HEK293T (cell line): ENCODE measurements at regions not wholly inside any gene's neighbourhood (a gene's known extent, or its start where the extent isn't known, plus 50 kb on each side); places are given as distances from the start of the nearest gene placed in this dataset.

Experiments
- CTCF ChIA-PET: fragments of 350-600 bp; formaldehyde crosslinking; extraction: SDS; loops from one replicate; lab custom pipeline; 2021; ENCODE audit warnings: antibody characterized with exemption, inconsistent platforms; lab: Yijun Ruan, JAX
- POLR2A ChIA-PET: fragments of 350-600 bp; formaldehyde crosslinking; extraction: SDS; loops from one replicate; lab custom pipeline; 2020; ENCODE audit warnings: antibody characterized with exemption, inconsistent platforms; lab: Yijun Ruan, JAX
- DNase-seq: peaks from one replicate; pipeline ENCODE4 v3.0.0; 2012; ENCODE audit warnings: mixed read lengths; ENCODE audit errors: extremely low spot score
- ARNT ChIP-seq: fragments of 450-650 bp; IDR thresholded peaks from 2 replicates; pipeline ENCODE4 v1.6.1; 2017; ENCODE audit warnings: mild to moderate bottlenecking
- BHLHE40 ChIP-seq: fragments of 450-650 bp; IDR thresholded peaks from 2 replicates; pipeline ENCODE4 v1.6.1; 2016; ENCODE audit warnings: mild to moderate bottlenecking, moderate library complexity, borderline replicate concordance
- CTBP1 ChIP-seq: fragments of 450-650 bp; IDR thresholded peaks from 2 replicates; pipeline ENCODE4 v1.6.1; 2016; ENCODE audit warnings: borderline replicate concordance
- ELF4 ChIP-seq: fragments of 450-650 bp; IDR thresholded peaks from 2 replicates; pipeline ENCODE4 v1.6.1; 2017; ENCODE audit warnings: antibody characterized with exemption
- FOXA1 ChIP-seq: fragments of 450-650 bp; IDR thresholded peaks from 2 replicates; pipeline ENCODE4 v1.6.1; 2016; ENCODE audit warnings: mild to moderate bottlenecking
- FOXK2 ChIP-seq: fragments of 450-650 bp; IDR thresholded peaks from 2 replicates; pipeline ENCODE4 v1.6.1; 2016; ENCODE audit warnings: mild to moderate bottlenecking
- FOXM1 ChIP-seq: fragments of 450-650 bp; IDR thresholded peaks from 2 replicates; pipeline ENCODE4 v1.6.1; 2017; ENCODE audit warnings: mild to moderate bottlenecking, borderline replicate concordance
- HDGF ChIP-seq: fragments of 450-650 bp; IDR thresholded peaks from 2 replicates; pipeline ENCODE4 v1.6.1; 2017; ENCODE audit warnings: antibody characterized with exemption, borderline replicate concordance
- L3MBTL2 ChIP-seq: fragments of 450-650 bp; conservative IDR thresholded peaks from 2 replicates; pipeline ENCODE4 v1.6.1; 2016; ENCODE audit warnings: mild to moderate bottlenecking
- LEF1 ChIP-seq: fragments of 450-650 bp; IDR thresholded peaks from 2 replicates; pipeline ENCODE4 v1.6.1; 2017; ENCODE audit warnings: mild to moderate bottlenecking, borderline replicate concordance
- NFRKB ChIP-seq: fragments of 450-650 bp; IDR thresholded peaks from 2 replicates; pipeline ENCODE4 v1.6.1; 2016; ENCODE audit warnings: mild to moderate bottlenecking, moderate library complexity
- PKNOX1 ChIP-seq: fragments of 450-650 bp; IDR thresholded peaks from 2 replicates; pipeline ENCODE4 v1.6.1; 2016
- SP1 ChIP-seq: fragments of 450-650 bp; IDR thresholded peaks from 2 replicates; pipeline ENCODE4 v1.6.1; 2017
- SUZ12 ChIP-seq: fragments of 450-650 bp; IDR thresholded peaks from 2 replicates; pipeline ENCODE4 v1.6.1; 2016; ENCODE audit warnings: mild to moderate bottlenecking
- TARDBP ChIP-seq: fragments of 450-650 bp; IDR thresholded peaks from 2 replicates; pipeline ENCODE4 v1.6.1; 2016
- ZNF384 ChIP-seq: fragments of 450-650 bp; IDR thresholded peaks from 2 replicates; pipeline ENCODE4 v1.6.1; 2016

DNA sequence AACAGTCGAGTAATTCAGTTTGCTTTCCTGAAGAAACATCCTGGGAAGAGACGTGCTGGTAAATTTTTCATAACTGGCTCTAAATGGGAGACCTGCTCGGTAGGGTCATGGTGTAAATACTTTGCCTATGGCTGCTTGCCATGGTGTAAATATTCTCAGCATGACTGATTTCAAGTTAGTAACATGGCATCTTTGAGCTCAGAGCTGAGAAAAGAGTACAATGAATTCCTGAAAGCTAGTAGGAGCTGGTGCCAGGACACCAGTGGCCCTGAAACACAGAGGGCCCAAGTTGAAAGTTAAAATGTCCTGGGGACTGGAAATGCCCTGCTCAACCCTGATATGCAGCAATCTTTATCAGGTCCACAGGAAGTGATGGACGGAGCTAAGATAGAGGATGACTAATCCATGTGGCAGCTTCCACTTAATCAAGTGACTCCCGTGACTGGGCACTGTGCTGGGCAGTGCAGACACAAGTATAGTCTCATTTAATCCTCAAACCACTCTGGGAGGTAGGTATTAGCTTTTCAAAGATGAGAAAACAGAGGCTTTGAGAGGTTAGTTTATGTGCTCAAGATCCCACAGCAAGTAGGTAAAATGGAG, 130.1 kb upstream of the ADAMTS18 start:
- no peak for TF ChIP-seq BHLHE40
- no peak for TF ChIP-seq LEF1
- no peak for TF ChIP-seq NFRKB
- TF ChIP-seq TARDBP, result no peak
- TF ChIP-seq ZNF384, result no peak
- no peak for TF ChIP-seq CTBP1
- no peak for TF ChIP-seq SUZ12
- no peak for TF ChIP-seq L3MBTL2
- ChIA-PET CTCF (no interaction called here), POLR2A (no interaction called here)
- DNase-seq, result no peak

- TF ChIP-seq HDGF, result no peak
- no peak for TF ChIP-seq BHLHE40
- CTCF ChIA-PET, result interaction anchor here (2.6 kb wide), 1 partner anchor 14 kb away, joined by 9 read pairs; no protein-coding TSS in a partner anchor
These were observed 134.6 kb upstream of the ADAMTS18 start for GRCh38 chr16:77569406-77569805.

GRCh38 chr16:77570574-77570973, 135.7 kb upstream of the ADAMTS18 start:
- no peak for DNase-seq
- TF ChIP-seq NFRKB, result no peak
- no peak for TF ChIP-seq FOXK2
- no peak for TF ChIP-seq ZNF384
- TF ChIP-seq FOXM1, result no peak
- TF ChIP-seq SUZ12, result no peak
- TF ChIP-seq L3MBTL2, result no peak
- no peak for TF ChIP-seq SP1
- no peak for TF ChIP-seq BHLHE40
- TF ChIP-seq ELF4, result no peak
- no peak for TF ChIP-seq HDGF
- no peak for TF ChIP-seq CTBP1
- no peak for TF ChIP-seq TARDBP
- no peak for TF ChIP-seq PKNOX1
- CTCF ChIA-PET, result interaction anchor here (0.7 to 2.6 kb wide), 3 partner anchors 10 to 133 kb away, joined by 3 to 10 read pairs (median 9); no protein-coding TSS in a partner anchor
- POLR2A ChIA-PET, result no interaction called here

More at GRCh38 chr16:77569406-77569805, 134.6 kb upstream of the ADAMTS18 start:
- DNase-seq, result no peak
- POLR2A ChIA-PET, result no interaction called here

GRCh38 chr16:77571115-77571862, 136.5 kb upstream of the ADAMTS18 start:
- POLR2A ChIA-PET, result no interaction called here
- CTCF ChIA-PET, result interaction anchor here (0.7 to 2.6 kb wide), 3 partner anchors 9 to 133 kb away, joined by 3 to 10 read pairs (median 9); no protein-coding TSS in a partner anchor
- TF ChIP-seq SUZ12 (no peak), L3MBTL2 (no peak), HDGF (no peak), TARDBP (no peak), ELF4 (no peak), NFRKB (no peak), LEF1 (no peak), CTBP1 (no peak), SP1 (no peak), BHLHE40 (no peak), PKNOX1 (no peak)
- no peak for DNase-seq

- ChIA-PET POLR2A (no interaction called here), CTCF (interaction anchor here (0.6 kb wide), 1 partner anchor 8 kb away, joined by 3 read pairs; no protein-coding TSS in a partner anchor)
- TF ChIP-seq BHLHE40, result no peak
- TF ChIP-seq FOXM1, result no peak
- no peak for TF ChIP-seq ARNT
- TF ChIP-seq PKNOX1, result no peak
- TF ChIP-seq FOXK2, result no peak
- no peak for TF ChIP-seq L3MBTL2
- no peak for TF ChIP-seq SUZ12
- no peak for TF ChIP-seq ELF4
- TF ChIP-seq FOXA1, result no peak
- no peak for TF ChIP-seq HDGF
- no peak for TF ChIP-seq CTBP1
- TF ChIP-seq SP1, result no peak
- TF ChIP-seq NFRKB, result no peak
- TF ChIP-seq LEF1, result no peak
- no peak for TF ChIP-seq TARDBP
- TF ChIP-seq ZNF384, result no peak
- no peak for DNase-seq
These were observed 140.2 kb upstream of the ADAMTS18 start for GRCh38 chr16:77574867-77575624.
